ENCODE measurements at regions not wholly inside any gene's neighbourhood (a gene's known extent, or its start where the extent isn't known, plus 50 kb on each side); places are given as distances from the start of the nearest gene placed in this dataset.

GRCh38 chr16:6190776-6191175, 1093.2 kb upstream of the EEF2KMT start:
- Histone ChIP-seq H3K27me3 (replicated peaks; ENCODE audit: insufficient read depth) (no peaks in the 10 kb centered on the region), H3K4me3 (no peak overlapping the region), H3K79me2 (ENCODE audit: insufficient read depth) (no peaks in the 10 kb centered on the region), H3K4me2 (ENCODE audit: unreplicated experiment) (no peak overlapping the region), H3K9me2 (ENCODE audit: insufficient read depth) (no peaks in the 10 kb centered on the region), H3K9ac (no peak overlapping the region), H3K36me3 (ENCODE audit: low read depth) (no peaks in the 10 kb centered on the region), H3F3A (ENCODE audit: insufficient read depth) (no peaks in the 10 kb centered on the region), H4K20me1 (ENCODE audit: insufficient read depth) (no peaks in the 10 kb centered on the region), H2AFZ (no peak overlapping the region), H3K27ac (no peak overlapping the region), H3K9me3 (ENCODE audit: low read depth) (no peaks in the 10 kb centered on the region), H3K4me1 (ENCODE audit: insufficient read depth) (no peaks in the 10 kb centered on the region)
- WGBS, 2 experiments (ENCODE audit: low coverage in 1 of 2, low lambda C conversion rate in 2 of 2, missing lambda C conversion rate in 2 of 2), result 34 to 40% methylated on average over 7 of the region's 7 CpGs
- in situ Hi-C loops (cut with MboI), result no loop called here
- TF ChIP-seq EZH2 (IDR thresholded peaks at IDR 0.05; ENCODE audit: insufficient read depth, poor library complexity, severe bottlenecking), result no peak
- no peak for TF ChIP-seq EZH2phosphoT487 (IDR thresholded peaks at IDR 0.05; ENCODE audit: insufficient read depth, low read depth)
- DNase-seq, result no peak

- no peak for TF ChIP-seq EZH2phosphoT487 (IDR thresholded peaks at IDR 0.05; ENCODE audit: insufficient read depth, low read depth)
- TF ChIP-seq EZH2 (IDR thresholded peaks at IDR 0.05; ENCODE audit: insufficient read depth, poor library complexity, severe bottlenecking), result no peak
- Histone ChIP-seq H3K4me3 (no peak overlapping the region), H3K27me3 (replicated peaks; ENCODE audit: insufficient read depth) (no peaks in the 10 kb centered on the region), H2AFZ (no peak overlapping the region), H3F3A (ENCODE audit: insufficient read depth) (no peaks in the 10 kb centered on the region), H3K36me3 (ENCODE audit: low read depth) (no peaks in the 10 kb centered on the region), H4K20me1 (ENCODE audit: insufficient read depth) (no peaks in the 10 kb centered on the region), H3K4me1 (ENCODE audit: insufficient read depth) (no peaks in the 10 kb centered on the region), H3K4me2 (ENCODE audit: unreplicated experiment) (no peak overlapping the region), H3K27ac (no peak overlapping the region), H3K79me2 (ENCODE audit: insufficient read depth) (no peaks in the 10 kb centered on the region), H3K9me3 (ENCODE audit: low read depth) (no peaks in the 10 kb centered on the region), H3K9me2 (ENCODE audit: insufficient read depth) (no peaks in the 10 kb centered on the region), H3K9ac (no peak overlapping the region)
- no peak for DNase-seq
- in situ Hi-C loops (cut with MboI), result loop anchor here (10.0 kb wide), 1 partner anchor 56 kb away; no protein-coding TSS in a partner anchor
- 34 to 41% methylated on average over 9 of the region's 9 CpGs for WGBS, 2 experiments (ENCODE audit: low coverage in 1 of 2, low lambda C conversion rate in 2 of 2, missing lambda C conversion rate in 2 of 2)
Observed at GRCh38 chr16:6189216-6189615, 1091.6 kb upstream of the EEF2KMT start.

GRCh38 chr16:6177616-6178180, 1080.1 kb upstream of the EEF2KMT start:
- H3K9me3 ChIP-seq (ENCODE audit: low read depth), result no peaks in the 10 kb centered on the region
- no peaks in the 10 kb centered on the region for H4K20me1 ChIP-seq (ENCODE audit: insufficient read depth)
- H3K9ac ChIP-seq, result no peak overlapping the region
- H3K36me3 ChIP-seq (ENCODE audit: low read depth), result no peaks in the 10 kb centered on the region
- H3K4me1 ChIP-seq (ENCODE audit: insufficient read depth), result no peaks in the 10 kb centered on the region
- in situ Hi-C loops (cut with MboI), result no loop called here
- H3K79me2 ChIP-seq (ENCODE audit: insufficient read depth), result no peaks in the 10 kb centered on the region
- H3K4me2 ChIP-seq (ENCODE audit: unreplicated experiment), result no peak overlapping the region
- no peaks in the 10 kb centered on the region for H3K27me3 ChIP-seq (replicated peaks; ENCODE audit: insufficient read depth)
- H3K9me2 ChIP-seq (ENCODE audit: insufficient read depth), result no peaks in the 10 kb centered on the region
- H3K4me3 ChIP-seq, result no peak overlapping the region
- H3F3A ChIP-seq (ENCODE audit: insufficient read depth), result no peaks in the 10 kb centered on the region
- H2AFZ ChIP-seq, result no peak overlapping the region
- no peak for DNase-seq
- TF ChIP-seq EZH2phosphoT487 (IDR thresholded peaks at IDR 0.05; ENCODE audit: insufficient read depth, low read depth), result no peak
- no peak for TF ChIP-seq EZH2 (IDR thresholded peaks at IDR 0.05; ENCODE audit: insufficient read depth, poor library complexity, severe bottlenecking)
- no peak overlapping the region for H3K27ac ChIP-seq
- WGBS, 2 experiments (ENCODE audit: low coverage in 1 of 2, low lambda C conversion rate in 2 of 2, missing lambda C conversion rate in 2 of 2), result 27 to 39% methylated on average over 5 of the region's 5 CpGs

GRCh38 chr16:6170022-6170421, 1072.4 kb upstream of the EEF2KMT start:
- no peaks in the 10 kb centered on the region for H4K20me1 ChIP-seq (ENCODE audit: insufficient read depth)
- TF ChIP-seq EZH2 (IDR thresholded peaks at IDR 0.05; ENCODE audit: insufficient read depth, poor library complexity, severe bottlenecking) (no peak), EZH2phosphoT487 (IDR thresholded peaks at IDR 0.05; ENCODE audit: insufficient read depth, low read depth) (no peak)
- no peaks in the 10 kb centered on the region for H3K4me1 ChIP-seq (ENCODE audit: insufficient read depth)
- 41 to 43% methylated on average over 5 of the region's 5 CpGs for WGBS, 2 experiments (ENCODE audit: low coverage in 1 of 2, low lambda C conversion rate in 2 of 2, missing lambda C conversion rate in 2 of 2)
- H3K27ac ChIP-seq, result no peak overlapping the region
- no peaks in the 10 kb centered on the region for H3K9me3 ChIP-seq (ENCODE audit: low read depth)
- no peaks in the 10 kb centered on the region for H3K27me3 ChIP-seq (replicated peaks; ENCODE audit: insufficient read depth)
- no peak overlapping the region for H3K4me3 ChIP-seq
- no peak overlapping the region for H2AFZ ChIP-seq
- no peaks in the 10 kb centered on the region for H3F3A ChIP-seq (ENCODE audit: insufficient read depth)
- no peaks in the 10 kb centered on the region for H3K9me2 ChIP-seq (ENCODE audit: insufficient read depth)
- no peaks in the 10 kb centered on the region for H3K36me3 ChIP-seq (ENCODE audit: low read depth)
- no peak overlapping the region for H3K9ac ChIP-seq
- no peaks in the 10 kb centered on the region for H3K79me2 ChIP-seq (ENCODE audit: insufficient read depth)
- in situ Hi-C loops (cut with MboI), result no loop called here
- H3K4me2 ChIP-seq (ENCODE audit: unreplicated experiment), result no peak overlapping the region
- DNase-seq, result no peak

Data from GM23248 (cell line).